ENCODE measurements at regions not wholly inside any gene's neighbourhood (a gene's known extent, or its start where the extent isn't known, plus 50 kb on each side); places are given as distances from the start of the nearest gene placed in this dataset.

DNA sequence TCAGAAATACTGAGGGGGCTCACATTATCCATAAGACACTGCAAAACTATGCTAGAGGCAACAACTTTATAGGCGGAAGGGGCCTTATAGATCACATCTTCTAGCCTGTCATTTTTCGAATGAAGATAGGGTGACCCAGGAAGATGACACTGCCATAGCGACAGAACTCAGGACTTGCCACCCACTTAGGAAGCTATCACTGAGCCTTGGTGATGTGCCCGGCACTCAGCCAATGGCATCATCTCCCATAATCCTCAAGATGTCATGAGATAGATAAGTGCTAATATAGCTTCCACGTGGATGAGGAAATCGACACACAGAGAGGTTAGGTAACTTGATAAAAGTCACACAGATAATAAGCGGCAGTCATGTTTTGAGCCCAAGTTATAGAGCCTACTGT, 346.6 kb downstream of the DHX15 start:
- no peaks in the 10 kb centered on the region for H3K4me1 Mint-ChIP-seq
- no peak overlapping the region for H3K4me3 Mint-ChIP-seq
- Histone ChIP-seq H3K27me3 (ENCODE audit: control insufficient read depth in 2 of 2, insufficient read depth in 2 of 2, low read length in 2 of 2) (no peaks in the 10 kb centered on the region), H3K4me1 (ENCODE audit: control insufficient read depth in 2 of 2, insufficient read depth in 2 of 2, low read length in 2 of 2) (no peaks in the 10 kb centered on the region), H3K36me3 (ENCODE audit: control insufficient read depth in 2 of 3, insufficient read depth in 3 of 3, low read length in 3 of 3) (no peaks in the 10 kb centered on the region), H3K27ac (ENCODE audit: low read depth, low read length) (no peak overlapping the region), H3K9me3 (ENCODE audit: control insufficient read depth in 2 of 3, low read length in 3 of 3) (no peaks in the 10 kb centered on the region), H3K4me3 (ENCODE audit: low read length) (no peak overlapping the region)
- no peak overlapping the region for H3K27ac Mint-ChIP-seq
- ATAC-seq: no peak
- peaks cover 0 to 12% (median 4%) of the 10 kb centered on the region in 5 donors for H3K27me3 Mint-ChIP-seq
- H3K9me3 Mint-ChIP-seq: peaks cover 0 to 3% (median 0%) of the 10 kb centered on the region in 11 donors
- ChIA-PET CTCF (no interaction called here), POLR2A (no interaction called here)
- intact Hi-C loops (cut with micrococcal nuclease): no loop called here
- DNase-seq: no peak
- no peaks in the 10 kb centered on the region for H3K36me3 Mint-ChIP-seq

GRCh38 chr4:24236532-24236931, 346.7 kb upstream of the PPARGC1A start:
- CTCF ChIA-PET: no interaction called here
- no peaks in the 10 kb centered on the region for H3K4me1 Mint-ChIP-seq
- Histone ChIP-seq H3K4me3 (ENCODE audit: low read length) (no peak overlapping the region), H3K9me3 (ENCODE audit: control insufficient read depth in 2 of 3, low read length in 3 of 3) (no peaks in the 10 kb centered on the region), H3K36me3 (ENCODE audit: control insufficient read depth in 2 of 3, insufficient read depth in 3 of 3, low read length in 3 of 3) (no peaks in the 10 kb centered on the region), H3K4me1 (ENCODE audit: control insufficient read depth in 2 of 2, insufficient read depth in 2 of 2, low read length in 2 of 2) (no peaks in the 10 kb centered on the region), H3K27ac (ENCODE audit: low read depth, low read length) (no peak overlapping the region), H3K27me3 (ENCODE audit: control insufficient read depth in 2 of 2, insufficient read depth in 2 of 2, low read length in 2 of 2) (no peaks in the 10 kb centered on the region)
- DNase-seq (no peak), ATAC-seq (no peak)
- no peaks in the 10 kb centered on the region for H3K36me3 Mint-ChIP-seq
- peaks cover 0 to 3% (median 0%) of the 10 kb centered on the region in 11 donors for H3K9me3 Mint-ChIP-seq
- intact Hi-C loops (cut with micrococcal nuclease): no loop called here
- POLR2A ChIA-PET: no interaction called here
- H3K27ac Mint-ChIP-seq: no peak overlapping the region
- peaks cover 0 to 7% (median 0%) of the 10 kb centered on the region in 5 donors for H3K27me3 Mint-ChIP-seq
- no peak overlapping the region for H3K4me3 Mint-ChIP-seq

- Histone ChIP-seq H3K9me3 (ENCODE audit: control insufficient read depth in 2 of 3, low read length in 3 of 3) (no peaks in the 10 kb centered on the region), H3K27me3 (ENCODE audit: control insufficient read depth in 2 of 2, insufficient read depth in 2 of 2, low read length in 2 of 2) (no peaks in the 10 kb centered on the region), H3K36me3 (ENCODE audit: control insufficient read depth in 2 of 3, insufficient read depth in 3 of 3, low read length in 3 of 3) (no peaks in the 10 kb centered on the region), H3K4me3 (ENCODE audit: low read length) (no peak overlapping the region), H3K27ac (ENCODE audit: low read depth, low read length) (no peak overlapping the region), H3K4me1 (ENCODE audit: control insufficient read depth in 2 of 2, insufficient read depth in 2 of 2, low read length in 2 of 2) (no peaks in the 10 kb centered on the region)
- H3K27ac Mint-ChIP-seq: no peak overlapping the region
- H3K9me3 Mint-ChIP-seq: peaks cover 0 to 3% (median 0%) of the 10 kb centered on the region in 11 donors
- no peaks in the 10 kb centered on the region for H3K36me3 Mint-ChIP-seq
- no peak overlapping the region for H3K4me3 Mint-ChIP-seq
- CTCF ChIA-PET: no interaction called here
- no peak for DNase-seq
- POLR2A ChIA-PET: no interaction called here
- intact Hi-C loops (cut with micrococcal nuclease): no loop called here
- H3K27me3 Mint-ChIP-seq: peaks cover 0 to 7% (median 0%) of the 10 kb centered on the region in 5 donors
- H3K4me1 Mint-ChIP-seq: no peaks in the 10 kb centered on the region
- ATAC-seq: no peak
Measured at GRCh38 chr4:24236120-24236519, 346.3 kb upstream of the PPARGC1A start.

DNA sequence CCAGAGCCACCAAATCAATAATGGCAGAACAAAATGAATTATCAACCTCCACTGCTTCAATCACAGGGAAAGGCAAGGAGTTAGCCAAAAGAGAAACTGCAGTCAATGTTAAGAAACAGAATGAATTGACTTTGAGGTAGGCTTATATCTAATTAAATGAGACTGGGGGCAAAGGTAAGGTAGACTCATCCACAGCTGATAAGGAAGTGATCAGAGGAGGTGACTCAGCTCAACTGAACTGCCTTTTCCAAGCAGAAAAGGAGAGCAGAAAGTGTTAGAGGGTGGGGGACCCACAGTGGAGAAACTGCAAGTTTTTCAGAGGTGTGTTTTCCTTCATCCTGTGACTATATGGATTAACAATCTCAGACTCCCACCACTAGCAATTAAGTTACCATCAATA, 345.8 kb upstream of the PPARGC1A start:
- Mint-ChIP-seq H3K27me3 (peaks cover 0 to 7% (median 0%) of the 10 kb centered on the region in 5 donors), H3K4me3 (no peak overlapping the region)

GRCh38 chr4:24234288-24234848, 344.5 kb upstream of the PPARGC1A start:
- Histone ChIP-seq H3K9me3 (ENCODE audit: control insufficient read depth in 2 of 3, low read length in 3 of 3) (no peaks in the 10 kb centered on the region), H3K27ac (ENCODE audit: low read depth, low read length) (no peak overlapping the region), H3K36me3 (ENCODE audit: control insufficient read depth in 2 of 3, insufficient read depth in 3 of 3, low read length in 3 of 3) (no peaks in the 10 kb centered on the region), H3K4me1 (ENCODE audit: control insufficient read depth in 2 of 2, insufficient read depth in 2 of 2, low read length in 2 of 2) (no peaks in the 10 kb centered on the region), H3K27me3 (ENCODE audit: control insufficient read depth in 2 of 2, insufficient read depth in 2 of 2, low read length in 2 of 2) (no peaks in the 10 kb centered on the region), H3K4me3 (ENCODE audit: low read length) (no peak overlapping the region)
- no peak for ATAC-seq
- H3K27me3 Mint-ChIP-seq: peaks cover 0 to 10% (median 0%) of the 10 kb centered on the region in 5 donors
- CTCF ChIA-PET: no interaction called here
- H3K4me3 Mint-ChIP-seq: no peak overlapping the region
- intact Hi-C loops (cut with micrococcal nuclease): no loop called here
- DNase-seq: no peak
- H3K36me3 Mint-ChIP-seq: no peaks in the 10 kb centered on the region
- POLR2A ChIA-PET: no interaction called here
- H3K27ac Mint-ChIP-seq: no peak overlapping the region
- H3K9me3 Mint-ChIP-seq: peaks cover 0 to 9% (median 4%) of the 10 kb centered on the region in 11 donors
- H3K4me1 Mint-ChIP-seq: no peaks in the 10 kb centered on the region

More for the DNA sequence above, 345.8 kb upstream of the PPARGC1A start:
- Mint-ChIP-seq H3K4me1 (no peaks in the 10 kb centered on the region), H3K36me3 (no peaks in the 10 kb centered on the region), H3K9me3 (peaks cover 0 to 3% (median 0%) of the 10 kb centered on the region in 11 donors), H3K27ac (no peak overlapping the region)
- Histone ChIP-seq H3K4me1 (ENCODE audit: control insufficient read depth in 2 of 2, insufficient read depth in 2 of 2, low read length in 2 of 2) (no peaks in the 10 kb centered on the region), H3K4me3 (ENCODE audit: low read length) (no peak overlapping the region), H3K36me3 (ENCODE audit: control insufficient read depth in 2 of 3, insufficient read depth in 3 of 3, low read length in 3 of 3) (no peaks in the 10 kb centered on the region), H3K27me3 (ENCODE audit: control insufficient read depth in 2 of 2, insufficient read depth in 2 of 2, low read length in 2 of 2) (no peaks in the 10 kb centered on the region), H3K9me3 (ENCODE audit: control insufficient read depth in 2 of 3, low read length in 3 of 3) (no peaks in the 10 kb centered on the region), H3K27ac (ENCODE audit: low read depth, low read length) (no peak overlapping the region)
- ChIA-PET CTCF (no interaction called here), POLR2A (no interaction called here)
- intact Hi-C loops (cut with micrococcal nuclease): no loop called here
- DNase-seq (no peak), ATAC-seq (no peak)

GRCh38 chr4:24230955-24231354, 341.1 kb upstream of the PPARGC1A start:
- Mint-ChIP-seq H3K27ac (no peak overlapping the region), H3K4me3 (no peak overlapping the region), H3K9me3 (peaks cover 0 to 20% (median 5%) of the 10 kb centered on the region in 11 donors), H3K27me3 (peaks cover 0 to 12% (median 0%) of the 10 kb centered on the region in 5 donors), H3K36me3 (no peaks in the 10 kb centered on the region), H3K4me1 (no peaks in the 10 kb centered on the region)
- CTCF ChIA-PET: no interaction called here
- H3K27me3 ChIP-seq (ENCODE audit: control insufficient read depth in 2 of 2, insufficient read depth in 2 of 2, low read length in 2 of 2): no peaks in the 10 kb centered on the region
- H3K27ac ChIP-seq (ENCODE audit: low read depth, low read length): no peak overlapping the region
- no peak for ATAC-seq
- intact Hi-C loops (cut with micrococcal nuclease): no loop called here
- H3K36me3 ChIP-seq (ENCODE audit: control insufficient read depth in 2 of 3, insufficient read depth in 3 of 3, low read length in 3 of 3): no peaks in the 10 kb centered on the region
- H3K4me1 ChIP-seq (ENCODE audit: control insufficient read depth in 2 of 2, insufficient read depth in 2 of 2, low read length in 2 of 2): no peaks in the 10 kb centered on the region
- POLR2A ChIA-PET: no interaction called here
- H3K9me3 ChIP-seq (ENCODE audit: control insufficient read depth in 2 of 3, low read length in 3 of 3): no peaks in the 10 kb centered on the region
- H3K4me3 ChIP-seq (ENCODE audit: low read length): no peak overlapping the region
- no peak for DNase-seq

GRCh38 chr4:24229978-24230377, 340.1 kb upstream of the PPARGC1A start:
- H3K36me3 ChIP-seq (ENCODE audit: control insufficient read depth in 2 of 3, insufficient read depth in 3 of 3, low read length in 3 of 3): no peaks in the 10 kb centered on the region
- no peaks in the 10 kb centered on the region for H3K4me1 ChIP-seq (ENCODE audit: control insufficient read depth in 2 of 2, insufficient read depth in 2 of 2, low read length in 2 of 2)
- no peak overlapping the region for H3K27ac Mint-ChIP-seq
- ATAC-seq: no peak
- H3K27me3 ChIP-seq (ENCODE audit: control insufficient read depth in 2 of 2, insufficient read depth in 2 of 2, low read length in 2 of 2): no peaks in the 10 kb centered on the region
- peaks cover 0 to 25% (median 6%) of the 10 kb centered on the region in 11 donors for H3K9me3 Mint-ChIP-seq
- intact Hi-C loops (cut with micrococcal nuclease): no loop called here
- CTCF ChIA-PET: no interaction called here
- no peak for DNase-seq
- no peaks in the 10 kb centered on the region for H3K9me3 ChIP-seq (ENCODE audit: control insufficient read depth in 2 of 3, low read length in 3 of 3)
- no peak overlapping the region for H3K4me3 ChIP-seq (ENCODE audit: low read length)
- H3K27me3 Mint-ChIP-seq: peaks cover 0 to 12% (median 0%) of the 10 kb centered on the region in 5 donors
- H3K4me1 Mint-ChIP-seq: no peaks in the 10 kb centered on the region
- POLR2A ChIA-PET: no interaction called here
- no peak overlapping the region for H3K27ac ChIP-seq (ENCODE audit: low read depth, low read length)
- no peak overlapping the region for H3K4me3 Mint-ChIP-seq
- H3K36me3 Mint-ChIP-seq: no peaks in the 10 kb centered on the region

All from naive thymus-derived CD4-positive, alpha-beta T cell (primary cell).